C4-2B (cell line): ENCODE measurements at regions not wholly inside any gene's neighbourhood (a gene's known extent, or its start where the extent isn't known, plus 50 kb on each side); places are given as distances from the start of the nearest gene placed in this dataset.

Experiments used
- CTCF ChIP-seq: fragments of 450-650 bp; conservative IDR thresholded peaks from 2 replicates; pipeline ENCODE4 v1.5.1; 2017; ENCODE audit warnings: mild to moderate bottlenecking
- ZFX ChIP-seq: fragments of 450-650 bp; IDR thresholded peaks from 2 replicates; pipeline ENCODE4 v1.6.1; 2017

- TF ChIP-seq CTCF (no peak), ZFX (no peak)
Observed at GRCh38 chr3:164620956-164621355, 457.3 kb downstream of the SI start.
